HG02642 (cell line): ENCODE measurements at regions not wholly inside any gene's neighbourhood (a gene's known extent, or its start where the extent isn't known, plus 50 kb on each side); places are given as distances from the start of the nearest gene placed in this dataset.

Experiments used
- ATAC-seq: cut with Tn5 transposase; IDR thresholded peaks from one replicate; pipeline ENCODE4 v1.9.1; 2021; ENCODE audit warnings: mild to moderate bottlenecking; ENCODE audit not compliant: unreplicated experiment, poor library complexity

DNA sequence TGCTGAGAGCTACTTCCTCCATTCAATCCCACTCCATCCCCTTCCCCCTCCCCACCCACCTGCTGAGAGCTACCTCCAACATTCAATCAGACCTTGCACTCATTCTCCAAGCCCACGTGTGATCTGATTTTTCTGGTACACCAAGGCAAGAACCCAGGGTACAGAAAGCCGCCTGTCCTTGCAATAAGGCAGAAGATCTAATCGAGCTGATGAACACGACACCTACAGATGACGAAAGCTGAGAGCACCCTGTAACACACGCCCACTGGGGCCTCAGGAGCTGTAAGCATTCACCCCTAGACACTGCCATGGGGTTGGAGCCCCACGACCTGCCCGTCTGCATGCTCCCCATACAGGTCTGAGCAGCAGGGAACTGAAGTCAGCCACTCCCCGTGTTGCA, 58.3 kb downstream of the TRIML1 start:
- no peak for ATAC-seq

DNA sequence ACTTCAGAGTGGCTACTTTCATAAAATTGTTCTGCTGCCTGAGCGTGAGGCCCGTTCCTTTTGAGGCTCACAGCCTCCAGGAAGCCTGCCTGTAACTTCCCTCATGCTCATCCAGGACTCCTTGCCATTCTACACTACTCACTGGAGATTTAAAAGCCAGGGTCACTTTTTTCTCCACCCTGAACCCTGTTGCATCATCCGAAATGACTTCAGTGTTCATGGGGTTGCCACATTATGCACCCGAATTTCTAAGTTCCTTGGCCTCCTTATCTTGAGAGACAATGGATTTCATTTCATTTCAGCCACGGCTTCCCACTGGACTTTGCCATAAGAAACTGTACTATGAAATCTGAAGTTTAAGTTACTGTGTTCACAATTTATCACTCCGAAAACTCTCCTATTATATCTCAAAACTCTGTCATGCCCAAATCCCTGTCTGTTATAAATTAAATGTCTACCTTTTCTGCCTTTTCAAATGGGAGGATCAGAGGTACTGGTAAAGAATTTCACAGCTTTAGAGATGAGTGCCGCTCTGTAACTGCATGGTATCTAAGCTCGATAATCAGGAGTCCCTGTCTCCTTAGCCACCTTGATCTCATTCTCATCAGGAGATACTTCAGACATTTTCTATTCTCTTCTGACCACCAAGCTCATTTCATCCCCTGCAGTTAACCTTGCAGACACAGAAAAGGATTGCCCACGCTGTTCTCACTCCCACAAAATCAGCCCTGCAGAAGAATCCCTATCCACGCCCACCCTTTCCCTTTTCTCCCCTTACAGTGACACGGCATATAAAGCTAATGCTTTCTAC, 59.9 kb downstream of the TRIML1 start:
- no peak for ATAC-seq

DNA sequence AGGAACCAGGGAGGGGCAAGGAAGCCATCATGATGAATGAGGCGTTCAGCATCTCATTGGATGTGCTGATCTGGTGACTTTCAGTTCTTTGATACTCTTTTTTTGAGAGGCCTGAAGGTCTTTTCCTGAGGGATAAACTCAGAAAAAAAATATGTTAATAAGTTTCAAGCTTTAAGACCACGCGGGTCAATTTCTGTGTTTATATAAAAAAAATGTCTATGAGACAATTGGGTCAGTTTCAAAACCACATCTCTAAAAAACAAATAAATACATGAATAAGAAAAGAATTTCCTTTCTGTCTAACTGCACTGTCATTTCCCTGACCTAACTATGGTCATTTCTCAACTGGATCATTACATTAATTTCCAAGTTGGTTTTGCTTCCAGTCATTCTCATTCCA, 62.6 kb downstream of the TRIML1 start:
- no peak for ATAC-seq

DNA sequence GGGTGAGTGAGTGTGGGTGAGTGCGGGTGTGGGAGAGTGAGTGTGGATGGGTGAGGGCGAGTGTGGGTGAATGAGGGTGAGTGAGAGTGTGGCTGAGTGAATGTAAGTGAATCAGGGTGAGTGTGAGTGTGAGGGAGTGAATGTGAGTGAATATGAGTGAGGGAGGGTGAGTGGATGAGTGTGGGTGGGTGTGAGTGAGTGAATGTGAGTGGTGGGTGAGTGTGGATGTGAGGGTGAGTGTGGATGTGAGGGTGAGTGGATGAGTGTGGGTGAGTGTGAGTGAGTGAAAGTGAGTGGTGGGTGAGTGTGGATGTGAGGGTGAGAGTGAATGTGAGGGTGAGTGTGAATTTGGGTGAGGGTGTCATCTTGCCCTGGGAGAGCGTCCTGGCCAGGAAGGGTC, 67.5 kb downstream of the TRIML1 start:
- ATAC-seq: no peak

DNA sequence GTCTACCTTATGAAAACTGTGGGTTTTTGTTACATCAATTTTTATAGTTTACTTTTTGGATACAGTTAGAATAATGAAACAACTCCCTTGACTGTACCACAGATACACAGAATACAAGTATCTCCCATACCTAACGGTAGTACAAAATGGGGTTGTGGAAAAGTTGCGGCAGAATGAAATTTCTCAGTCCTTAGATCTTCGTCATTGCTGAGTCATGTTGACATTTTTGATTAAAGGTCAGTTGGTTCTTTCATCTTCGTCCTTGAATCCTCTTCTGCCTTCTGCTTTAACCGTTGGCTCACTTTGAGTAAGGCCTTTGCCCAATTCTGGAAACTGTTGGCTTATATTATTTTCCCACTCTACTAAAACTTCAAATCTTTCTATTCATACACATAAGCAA, 75.6 kb downstream of the TRIML1 start:
- no peak for ATAC-seq

DNA sequence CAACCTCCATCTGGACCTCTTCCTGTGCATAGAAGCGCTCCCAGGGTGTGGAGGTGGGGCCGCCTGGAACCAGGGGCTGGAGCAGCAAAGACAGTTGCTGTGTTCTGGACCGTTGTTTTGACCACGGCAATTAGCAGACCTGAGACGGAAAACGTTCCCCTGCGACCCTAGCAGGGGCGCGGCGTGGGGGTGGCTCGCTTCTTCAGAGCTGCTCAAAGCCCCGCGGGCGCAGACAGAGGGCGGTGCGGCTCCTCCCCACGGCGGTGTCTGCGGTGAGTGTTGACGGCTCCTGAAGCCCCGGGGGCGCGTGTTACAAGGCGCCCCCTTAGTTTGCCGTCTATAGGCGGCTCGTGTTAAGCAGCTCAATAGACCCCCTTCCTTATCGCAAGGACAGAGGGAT, 79.2 kb downstream of the TRIML1 start:
- ATAC-seq: no peak

DNA sequence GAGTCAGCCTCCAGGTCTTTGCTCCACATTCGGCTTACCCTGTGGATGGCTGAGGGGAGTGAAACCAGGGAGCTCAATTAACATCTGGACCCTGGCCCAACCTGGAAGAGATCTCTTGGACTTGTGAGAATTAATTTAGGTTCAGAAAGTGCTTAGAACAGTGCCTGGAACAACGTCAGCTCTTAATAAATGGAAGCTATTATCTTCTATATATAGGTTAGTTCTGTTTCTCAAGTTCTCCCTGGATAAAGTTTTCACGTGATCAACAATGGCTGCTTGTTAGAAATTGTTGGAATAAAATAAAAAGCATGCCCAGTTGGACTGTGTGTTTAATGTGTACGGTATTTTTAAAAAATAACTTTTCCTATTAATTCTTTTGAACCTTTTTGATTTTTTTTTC, 80.8 kb downstream of the TRIML1 start:
- ATAC-seq: no peak

DNA sequence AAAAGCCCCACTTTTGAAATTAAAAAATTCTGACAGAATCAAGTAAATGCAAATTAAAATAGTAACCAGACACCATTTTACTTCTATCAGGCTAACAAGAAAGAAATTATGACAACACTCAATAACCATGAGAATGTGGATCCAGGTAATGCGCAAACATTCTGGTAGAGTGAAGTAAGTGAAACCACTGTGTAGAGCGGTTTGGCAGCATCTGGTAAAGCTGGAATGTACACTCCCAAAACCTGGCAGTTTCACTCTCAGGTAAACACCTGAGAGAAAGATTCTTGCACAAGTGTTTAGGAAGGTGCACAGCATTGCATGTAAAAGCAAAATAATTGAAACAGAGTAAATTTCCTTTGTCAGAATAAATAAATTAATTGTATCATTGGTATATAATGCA, 81.8 kb downstream of the TRIML1 start:
- ATAC-seq: no peak

DNA sequence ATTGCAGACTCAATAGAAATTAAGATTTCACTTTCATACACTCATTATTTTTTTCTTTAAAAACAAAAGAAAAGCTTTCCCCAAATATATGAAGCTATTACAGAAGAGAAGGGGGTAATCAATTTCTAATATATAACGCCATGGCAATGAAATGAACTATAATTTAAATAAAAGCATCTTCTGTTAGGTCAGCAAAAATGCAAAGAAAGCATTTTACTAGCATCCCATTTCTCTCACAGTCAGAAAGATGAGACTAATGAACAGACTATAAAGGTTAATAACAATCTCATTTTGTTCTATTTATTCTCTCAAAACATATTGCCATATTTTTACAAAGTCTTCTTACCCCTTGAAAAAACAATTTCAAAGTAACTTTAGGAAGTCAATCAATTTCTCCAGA, 89.0 kb downstream of the TRIML1 start:
- no peak for ATAC-seq

DNA sequence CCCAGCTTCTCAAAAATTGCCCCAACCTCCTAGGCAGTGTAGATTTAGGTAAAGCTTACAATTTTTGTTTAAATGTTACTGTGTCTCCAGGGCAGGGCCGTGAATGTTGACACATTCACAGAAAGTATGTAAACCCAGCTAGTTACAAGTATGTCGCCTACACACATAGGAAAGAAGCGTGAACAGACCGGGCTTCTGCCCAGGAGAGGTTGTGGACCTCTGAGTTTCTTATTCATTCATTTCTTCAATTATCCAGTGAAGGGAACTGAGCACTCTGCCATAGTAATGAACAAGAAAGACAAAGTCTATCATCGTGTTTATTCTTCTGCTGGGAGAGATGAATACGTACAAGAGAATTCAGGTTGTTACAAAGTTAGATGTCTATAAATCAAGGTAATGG, 93.2 kb downstream of the TRIML1 start:
- ATAC-seq: no peak

DNA sequence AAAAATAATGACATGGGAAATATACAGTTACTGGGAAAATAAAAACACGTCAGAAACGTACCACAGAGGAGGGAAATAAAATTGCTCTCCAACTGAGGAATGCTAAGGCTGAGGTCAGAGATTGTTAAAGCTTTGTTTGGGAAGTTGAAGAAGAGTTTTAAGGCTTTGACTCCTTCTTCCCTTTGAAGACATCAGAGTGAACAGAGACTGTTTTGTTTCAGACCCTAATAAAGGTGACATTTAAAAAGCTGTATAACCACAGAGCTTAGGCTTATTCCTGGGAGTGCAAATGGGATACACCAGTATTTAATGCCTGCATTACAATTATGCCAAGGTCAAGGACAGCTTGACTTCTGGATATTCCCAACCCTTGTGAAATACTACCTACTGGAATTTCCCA, 102.8 kb downstream of the TRIML1 start:
- no peak for ATAC-seq

DNA sequence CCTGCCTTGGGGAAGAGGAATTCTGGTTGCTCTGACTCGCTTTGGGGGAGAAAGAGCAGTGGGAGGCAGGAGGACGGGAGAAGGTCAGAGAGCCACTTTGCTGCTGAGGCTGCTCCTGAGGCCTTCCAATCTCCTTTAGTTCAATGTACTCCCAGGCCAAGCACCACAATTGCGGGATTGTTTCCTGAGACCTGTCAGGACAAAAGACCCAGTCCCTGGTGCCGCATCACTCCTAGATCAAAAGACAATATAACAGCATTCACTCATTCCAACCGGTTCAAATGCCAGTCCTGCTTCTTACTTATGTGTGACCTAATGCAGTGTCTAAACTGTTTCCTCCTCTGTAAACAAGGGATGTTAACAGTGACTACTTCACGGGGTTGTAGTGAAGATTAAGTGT, 106.4 kb downstream of the TRIML1 start:
- no peak for ATAC-seq

DNA sequence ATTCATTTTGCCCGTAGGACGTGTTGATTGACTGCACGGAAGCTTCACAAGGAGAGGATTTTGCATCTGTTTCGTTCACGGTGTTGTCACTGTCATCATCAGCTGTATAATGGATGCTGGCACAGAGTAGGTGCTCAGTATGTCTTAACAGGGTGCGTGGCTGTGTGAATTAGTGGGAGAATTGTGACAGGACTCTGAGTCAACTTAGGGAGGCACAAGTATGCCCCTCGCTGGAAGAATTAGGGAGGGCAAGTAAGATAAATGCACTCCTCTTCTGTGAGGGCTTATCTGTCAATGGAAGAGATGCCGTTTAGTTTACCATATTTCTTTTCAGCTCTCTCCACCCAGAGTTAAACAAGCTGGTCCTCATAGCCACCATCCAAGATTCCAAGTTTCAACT, 107.2 kb downstream of the TRIML1 start:
- ATAC-seq: no peak

DNA sequence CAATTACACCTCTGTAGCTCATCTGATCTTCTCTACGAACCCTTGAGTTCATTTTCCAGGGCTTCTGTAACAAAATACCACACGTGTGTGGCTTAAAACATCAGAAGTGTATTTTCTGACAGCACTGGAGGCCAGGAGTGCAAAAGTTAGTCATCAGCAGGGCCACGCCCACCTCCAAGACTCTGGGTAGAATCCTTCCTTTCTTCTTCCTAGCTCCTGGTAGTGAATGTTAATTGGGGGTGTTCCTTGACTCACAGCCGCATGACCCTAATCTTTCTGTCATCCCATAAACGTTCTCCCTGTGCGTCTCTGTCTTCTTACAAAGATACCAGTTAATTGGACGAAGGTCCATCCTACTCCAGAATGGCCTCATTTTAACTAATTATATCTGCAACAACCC, 115.0 kb downstream of the TRIML1 start:
- no peak for ATAC-seq

DNA sequence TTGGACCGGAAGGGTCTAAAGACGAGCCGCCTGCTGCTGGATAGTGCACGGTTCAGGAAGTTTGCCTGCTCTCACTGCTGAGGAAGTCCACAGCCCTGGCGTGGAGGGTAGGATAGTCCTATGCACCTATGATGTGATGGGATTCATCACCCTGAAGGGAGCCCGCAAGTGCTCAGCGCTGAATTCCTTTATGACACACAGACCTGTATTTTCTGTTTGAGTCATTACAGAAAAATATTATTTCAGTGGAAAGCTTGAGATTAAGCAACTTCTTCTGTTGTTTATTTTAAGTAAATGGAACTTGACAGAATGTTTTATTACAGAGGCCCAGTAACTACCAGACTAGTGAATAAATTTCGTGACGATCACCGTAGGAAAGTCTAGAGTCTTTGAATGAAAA, 123.2 kb downstream of the TRIML1 start:
- no peak for ATAC-seq

DNA sequence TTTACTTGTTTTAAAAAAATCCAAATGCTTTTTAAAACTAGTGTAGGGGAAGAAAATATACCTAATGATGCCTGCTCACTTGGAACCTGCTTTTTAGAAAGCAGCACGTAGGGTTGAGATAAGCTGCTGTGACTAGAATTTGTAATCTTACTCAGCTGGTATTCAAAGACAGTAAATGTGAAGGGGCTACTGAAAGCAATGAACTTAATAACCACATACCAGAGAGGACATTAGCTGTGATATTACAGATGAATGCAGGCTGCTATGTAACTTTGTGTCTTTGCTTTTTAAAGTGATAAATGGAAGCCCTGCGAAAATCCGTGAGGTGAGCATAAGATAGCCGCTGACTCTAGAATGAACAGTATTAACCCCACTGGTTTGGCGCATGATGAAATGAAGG, 124.1 kb downstream of the TRIML1 start:
- ATAC-seq: no peak

DNA sequence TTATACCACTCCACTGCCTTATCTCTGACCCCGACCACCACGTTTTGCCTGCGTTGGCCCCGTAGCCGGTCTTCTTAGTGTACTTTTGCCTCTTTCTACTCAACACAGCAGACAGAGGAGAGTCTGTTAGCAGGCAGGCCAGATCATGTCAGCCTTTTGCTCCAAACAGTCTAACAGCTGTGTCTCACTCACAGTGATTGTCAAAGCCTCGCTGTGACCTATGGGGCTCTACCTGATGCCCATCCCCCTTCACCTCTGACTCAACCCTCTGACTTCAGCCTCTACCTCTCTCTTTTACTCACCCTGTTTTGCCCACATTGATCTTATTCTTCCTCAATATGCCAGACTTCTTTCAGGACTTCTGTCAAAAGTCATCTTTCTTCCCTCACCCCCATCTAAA, 127.1 kb downstream of the TRIML1 start:
- ATAC-seq: no peak

DNA sequence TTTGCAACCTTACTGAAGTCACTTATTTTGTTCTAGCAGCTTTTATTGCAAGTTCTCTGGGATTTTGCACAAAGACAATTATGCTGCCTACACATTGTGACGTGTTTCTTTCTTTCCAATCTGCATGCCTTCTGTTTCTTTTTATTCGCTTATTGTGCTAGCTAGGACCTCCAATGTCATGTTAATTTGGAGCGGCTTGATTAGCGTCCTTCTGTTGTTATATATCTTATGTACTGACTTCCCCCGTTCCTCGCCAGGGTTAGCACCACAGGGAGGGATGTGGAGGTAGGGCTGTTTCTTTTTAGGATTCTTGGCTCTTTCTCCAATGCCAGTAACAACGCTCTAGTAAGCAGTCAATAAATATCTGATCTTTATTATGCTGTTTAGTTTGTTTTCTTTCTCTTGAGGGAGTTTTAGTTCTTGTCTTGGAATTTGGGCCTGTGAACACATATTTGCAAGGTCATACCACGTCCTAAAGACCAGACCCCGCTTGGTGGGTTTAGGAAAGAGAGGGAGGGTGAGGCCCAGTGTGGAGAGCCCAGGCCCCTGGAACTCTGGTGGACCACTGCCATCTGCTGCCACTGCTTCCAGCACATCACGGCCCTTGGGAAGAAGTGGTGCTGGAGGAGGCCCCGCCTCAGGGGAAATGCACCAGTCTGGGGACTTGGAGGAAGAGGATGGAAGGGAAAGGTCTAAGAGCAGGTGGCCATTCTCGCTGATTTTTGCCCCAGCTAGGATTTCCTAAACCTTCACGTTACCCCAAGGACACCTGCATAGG, 129.1 kb downstream of the TRIML1 start:
- ATAC-seq: no peak

DNA sequence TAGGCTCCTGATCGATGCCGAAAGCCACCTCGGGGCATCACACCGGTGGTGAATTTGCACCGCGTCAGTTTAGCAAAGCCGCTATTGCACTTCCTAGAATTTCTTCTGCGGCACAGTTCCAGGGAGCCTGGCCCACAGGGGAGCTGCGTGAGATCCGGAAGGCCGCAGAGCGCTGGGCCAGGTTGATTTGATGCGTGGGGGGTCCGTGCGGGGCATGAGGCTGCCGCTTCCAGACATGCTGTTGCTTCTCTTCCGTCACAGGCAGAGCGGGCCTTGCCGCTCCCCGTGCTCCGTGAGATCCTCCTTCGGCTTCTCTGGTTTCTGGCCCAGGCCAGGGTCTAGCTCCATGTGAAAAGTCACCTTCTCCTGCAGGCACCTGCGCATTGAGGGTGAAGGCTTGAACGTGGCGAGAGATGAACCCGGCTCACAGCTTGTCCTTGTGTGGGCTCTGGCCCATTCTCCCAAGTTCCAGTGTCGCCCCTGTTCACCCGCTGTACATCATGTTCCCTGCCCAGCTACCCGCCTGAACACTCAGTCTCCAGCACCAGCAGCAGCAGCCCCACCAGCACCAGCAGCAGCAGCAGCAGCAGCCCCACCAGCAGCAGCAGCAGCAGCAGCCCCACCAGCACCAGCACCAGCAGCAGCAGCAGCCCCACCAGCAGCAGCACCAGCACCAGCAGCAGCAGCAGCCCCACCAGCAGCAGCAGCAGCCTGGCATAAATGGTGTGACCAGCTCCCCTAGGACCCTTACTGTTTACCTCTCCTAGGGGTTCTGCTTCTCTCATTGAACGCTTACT, 131.2 kb downstream of the TRIML1 start:
- ATAC-seq: no peak

DNA sequence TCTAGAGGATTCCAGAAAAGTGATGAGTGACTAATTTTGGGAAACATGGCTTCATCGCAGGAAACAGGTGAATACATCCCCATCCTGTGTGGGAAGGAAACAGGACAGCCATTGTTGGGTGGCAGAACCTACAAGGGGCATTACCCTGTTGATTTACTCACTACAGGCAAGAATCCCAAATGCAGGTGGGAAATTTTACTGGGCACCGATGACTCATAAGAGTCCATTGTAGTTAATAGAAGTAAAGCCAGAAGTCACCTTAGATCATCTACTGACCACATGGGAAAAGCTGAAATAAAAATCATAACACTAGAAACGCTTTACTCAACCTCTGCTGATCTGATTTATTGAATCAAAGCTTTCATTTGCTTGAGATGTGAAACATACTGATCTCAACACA, 136.4 kb downstream of the TRIML1 start:
- ATAC-seq: no peak

DNA sequence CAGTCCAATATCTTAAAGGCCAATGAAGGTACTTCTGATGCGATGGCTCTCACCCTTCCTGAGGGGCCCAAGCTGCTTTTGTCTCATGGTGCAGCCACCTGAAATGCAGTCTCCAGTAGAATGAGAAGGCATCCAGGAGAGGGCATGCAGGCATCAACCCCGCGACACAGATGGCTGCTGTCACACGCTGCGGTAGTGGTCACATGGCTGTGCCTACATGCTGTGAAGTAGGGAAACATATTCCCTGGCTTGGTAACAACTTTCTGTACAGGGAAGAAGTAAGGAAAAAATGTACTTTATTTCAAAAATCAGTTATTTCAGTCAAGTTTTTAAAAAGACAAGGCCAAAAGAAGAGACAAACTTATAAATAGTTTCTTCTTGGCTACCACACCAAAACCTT, 139.9 kb downstream of the TRIML1 start:
- ATAC-seq: no peak
